ENCODE measurements at regions not wholly inside any gene's neighbourhood (a gene's known extent, or its start where the extent isn't known, plus 50 kb on each side); places are given as distances from the start of the nearest gene placed in this dataset.

DNA sequence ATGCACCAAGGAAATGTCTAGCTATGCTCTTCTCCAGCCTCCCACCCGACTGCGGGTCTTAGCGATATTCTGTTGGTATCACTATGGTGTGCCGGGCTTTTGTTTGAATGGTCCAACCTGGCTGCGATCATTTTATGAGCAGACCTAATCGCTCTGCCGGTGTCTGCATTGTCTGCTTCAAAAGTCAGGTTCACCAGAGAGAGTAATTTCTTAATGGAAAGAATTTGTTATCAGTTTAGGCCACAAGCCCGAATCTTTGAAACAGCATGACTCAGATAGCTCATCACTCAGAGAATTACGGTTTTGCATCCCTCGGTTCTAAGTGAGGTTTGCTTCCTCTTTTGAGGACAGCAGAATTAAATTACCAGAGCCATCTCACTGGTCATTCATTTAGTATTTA, 521.0 kb upstream of the ARID1B start:
- H3K36me3 ChIP-seq = no peaks in the 10 kb centered on the region
- no peaks in the 10 kb centered on the region for H3K9me3 ChIP-seq
- no peaks in the 10 kb centered on the region for H3K4me1 ChIP-seq (replicated peaks)
- DNase-seq (ENCODE audit: low spot score) = no peak
- H3K27ac ChIP-seq = no peak overlapping the region
- TF ChIP-seq POLR2AphosphoS5 (IDR thresholded peaks at IDR 0.05) = no peak
- TF ChIP-seq POLR2A (IDR thresholded peaks at IDR 0.05) = no peak
- no peak for TF ChIP-seq CTCF (IDR thresholded peaks at IDR 0.05)
- no peak overlapping the region for H3K4me3 ChIP-seq
- intact Hi-C loops (cut with DNase I) = no loop called here
- 87% methylated on average over 10 of the region's 10 CpGs for WGBS
- H3K27me3 ChIP-seq (replicated peaks; ENCODE audit: insufficient read depth) = no peaks in the 10 kb centered on the region

- H3K27ac ChIP-seq = no peak overlapping the region
- no peaks in the 10 kb centered on the region for H3K36me3 ChIP-seq
- intact Hi-C loops (cut with DNase I) = no loop called here
- H3K4me1 ChIP-seq (replicated peaks) = no peaks in the 10 kb centered on the region
- no peak for DNase-seq (ENCODE audit: low spot score)
- H3K9me3 ChIP-seq = no peaks in the 10 kb centered on the region
- TF ChIP-seq CTCF (IDR thresholded peaks at IDR 0.05) = no peak
- no peaks in the 10 kb centered on the region for H3K27me3 ChIP-seq (replicated peaks; ENCODE audit: insufficient read depth)
- 87% methylated on average over 5 of the region's 5 CpGs for WGBS
- no peak overlapping the region for H3K4me3 ChIP-seq
Measured at GRCh38 chr6:156254240-156254639, 522.9 kb upstream of the ARID1B start.

GRCh38 chr6:156250593-156250992, 526.6 kb upstream of the ARID1B start:
- TF ChIP-seq CTCF (IDR thresholded peaks at IDR 0.05) = no peak
- no peak for TF ChIP-seq POLR2A (IDR thresholded peaks at IDR 0.05)
- TF ChIP-seq POLR2AphosphoS5 (IDR thresholded peaks at IDR 0.05) = no peak
- 90% methylated on average over 5 of the region's 5 CpGs for WGBS
- H3K27ac ChIP-seq = no peak overlapping the region
- no peak overlapping the region for H3K4me3 ChIP-seq
- no peaks in the 10 kb centered on the region for H3K9me3 ChIP-seq
- H3K4me1 ChIP-seq (replicated peaks) = no peaks in the 10 kb centered on the region
- no peak for DNase-seq (ENCODE audit: low spot score)
- H3K36me3 ChIP-seq = no peaks in the 10 kb centered on the region
- intact Hi-C loops (cut with DNase I) = no loop called here
- H3K27me3 ChIP-seq (replicated peaks; ENCODE audit: insufficient read depth) = no peaks in the 10 kb centered on the region

GRCh38 chr6:156242206-156242605, 535.0 kb upstream of the ARID1B start:
- Histone ChIP-seq H3K4me3 (no peak overlapping the region), H3K9me3 (no peaks in the 10 kb centered on the region), H3K4me1 (replicated peaks) (no peaks in the 10 kb centered on the region), H3K36me3 (no peaks in the 10 kb centered on the region), H3K27me3 (replicated peaks; ENCODE audit: insufficient read depth) (no peaks in the 10 kb centered on the region), H3K27ac (no peak overlapping the region)
- TF ChIP-seq CTCF (IDR thresholded peaks at IDR 0.05) (no peak), POLR2A (IDR thresholded peaks at IDR 0.05) (no peak), POLR2AphosphoS5 (IDR thresholded peaks at IDR 0.05) (no peak)
- WGBS = 62% methylated on average over 3 of the region's 3 CpGs
- intact Hi-C loops (cut with DNase I) = no loop called here
- DNase-seq (ENCODE audit: low spot score) = no peak

GRCh38 chr6:156231026-156231765, 546.0 kb upstream of the ARID1B start:
- WGBS = 77% methylated on average over 10 of the region's 10 CpGs
- Histone ChIP-seq H3K36me3 (no peaks in the 10 kb centered on the region), H3K27ac (no peak overlapping the region), H3K4me1 (replicated peaks) (no peaks in the 10 kb centered on the region), H3K27me3 (replicated peaks; ENCODE audit: insufficient read depth) (no peaks in the 10 kb centered on the region), H3K4me3 (no peak overlapping the region), H3K9me3 (no peaks in the 10 kb centered on the region)
- no peak for DNase-seq (ENCODE audit: low spot score)
- intact Hi-C loops (cut with DNase I) = no loop called here
- TF ChIP-seq POLR2A (IDR thresholded peaks at IDR 0.05) (no peak), CTCF (IDR thresholded peaks at IDR 0.05) (no peak), POLR2AphosphoS5 (IDR thresholded peaks at IDR 0.05) (no peak)

Measured in prostate gland (tissue), 2 donors.